GM23248 (cell line): ENCODE measurements at regions not wholly inside any gene's neighbourhood (a gene's known extent, or its start where the extent isn't known, plus 50 kb on each side); places are given as distances from the start of the nearest gene placed in this dataset.

Source experiments
- DNase-seq: peaks from one replicate; pipeline ENCODE4 v3.0.0-alpha.2; 2015
- H2AFZ ChIP-seq: fragments of 200-600 bp; sonication (generic); 2 replicates; pipeline ENCODE4 v1.6.1; 2016; ENCODE audit warnings: antibody characterized with exemption
- H3F3A ChIP-seq: fragments of 200-600 bp; sonication (generic); 2 replicates; pipeline ENCODE4 v1.6.1; 2016; ENCODE audit warnings: mild to moderate bottlenecking, antibody characterized with exemption, mixed run types; ENCODE audit not compliant: insufficient read depth
- H3K27ac ChIP-seq: fragments of 200-600 bp; sonication (generic); 2 replicates; pipeline ENCODE4 v1.5.1; 2016; ENCODE audit warnings: mild to moderate bottlenecking
- H3K27me3 ChIP-seq: fragments of 200-600 bp; sonication (generic); replicated peaks from 2 replicates; pipeline ENCODE4 v1.6.1; 2016; ENCODE audit warnings: mild to moderate bottlenecking; ENCODE audit not compliant: insufficient read depth
- H3K36me3 ChIP-seq: fragments of 200-600 bp; sonication (generic); 2 replicates; pipeline ENCODE4 v1.6.1; 2016; ENCODE audit warnings: low read depth, mild to moderate bottlenecking
- H3K4me1 ChIP-seq: fragments of 200-600 bp; sonication (generic); 2 replicates; pipeline ENCODE4 v1.6.1; 2016; ENCODE audit warnings: mild to moderate bottlenecking; ENCODE audit not compliant: insufficient read depth
- H3K4me2 ChIP-seq: fragments of 200-600 bp; sonication (generic); one replicate; pipeline ENCODE4 v1.6.1; 2016; ENCODE audit warnings: mild to moderate bottlenecking; ENCODE audit not compliant: unreplicated experiment
- H3K4me3 ChIP-seq: fragments of 200-600 bp; sonication (generic); 2 replicates; pipeline ENCODE4 v1.5.1; 2016; ENCODE audit warnings: mild to moderate bottlenecking
- H3K79me2 ChIP-seq: fragments of 200-600 bp; sonication (generic); 2 replicates; pipeline ENCODE4 v1.6.1; 2016; ENCODE audit warnings: mild to moderate bottlenecking; ENCODE audit not compliant: insufficient read depth
- H3K9ac ChIP-seq: fragments of 200-600 bp; sonication (generic); 2 replicates; pipeline ENCODE4 v1.6.1; 2016; ENCODE audit warnings: mild to moderate bottlenecking
- H3K9me2 ChIP-seq: fragments of 200-600 bp; sonication (generic); 2 replicates; pipeline ENCODE4 v1.6.1; 2016; ENCODE audit warnings: mixed run types, mild to moderate bottlenecking, moderate library complexity; ENCODE audit not compliant: insufficient read depth
- H3K9me3 ChIP-seq: fragments of 200-600 bp; sonication (generic); one replicate; pipeline ENCODE4 v1.6.1; 2017; ENCODE audit warnings: low read depth
- H4K20me1 ChIP-seq: fragments of 200-600 bp; sonication (generic); 2 replicates; pipeline ENCODE4 v1.6.0; 2016; ENCODE audit not compliant: insufficient read depth
- EZH2 ChIP-seq: fragments of 200-600 bp; sonication (generic); IDR thresholded peaks from 2 replicates; pipeline ENCODE4 v1.6.1; 2018; ENCODE audit warnings: antibody characterized with exemption, mild to moderate bottlenecking; ENCODE audit not compliant: insufficient read depth, poor library complexity, severe bottlenecking
- EZH2phosphoT487 ChIP-seq: fragments of 200-600 bp; sonication (generic); IDR thresholded peaks from 2 replicates; pipeline ENCODE4 v1.6.1; 2018; ENCODE audit warnings: antibody characterized with exemption, moderate library complexity, mild to moderate bottlenecking, low read depth; ENCODE audit not compliant: insufficient read depth
- WGBS, 2 experiments: methylation state at CpG; one replicate each; pipeline ENCODE4 v1.1.6; 2015 to 2017; ENCODE audit warnings: low lambda C conversion rate in 2 of 2, low coverage in 1 of 2; ENCODE audit errors: missing lambda C conversion rate in 2 of 2; 5-methylcytosine and 5-hydroxymethylcytosine counted together
- in situ Hi-C: fragments of 300-500 bp; cut with MboI; formaldehyde crosslinking; loops from 2 replicates; pipeline ENCODE4 v1.15.0; 2020

DNA sequence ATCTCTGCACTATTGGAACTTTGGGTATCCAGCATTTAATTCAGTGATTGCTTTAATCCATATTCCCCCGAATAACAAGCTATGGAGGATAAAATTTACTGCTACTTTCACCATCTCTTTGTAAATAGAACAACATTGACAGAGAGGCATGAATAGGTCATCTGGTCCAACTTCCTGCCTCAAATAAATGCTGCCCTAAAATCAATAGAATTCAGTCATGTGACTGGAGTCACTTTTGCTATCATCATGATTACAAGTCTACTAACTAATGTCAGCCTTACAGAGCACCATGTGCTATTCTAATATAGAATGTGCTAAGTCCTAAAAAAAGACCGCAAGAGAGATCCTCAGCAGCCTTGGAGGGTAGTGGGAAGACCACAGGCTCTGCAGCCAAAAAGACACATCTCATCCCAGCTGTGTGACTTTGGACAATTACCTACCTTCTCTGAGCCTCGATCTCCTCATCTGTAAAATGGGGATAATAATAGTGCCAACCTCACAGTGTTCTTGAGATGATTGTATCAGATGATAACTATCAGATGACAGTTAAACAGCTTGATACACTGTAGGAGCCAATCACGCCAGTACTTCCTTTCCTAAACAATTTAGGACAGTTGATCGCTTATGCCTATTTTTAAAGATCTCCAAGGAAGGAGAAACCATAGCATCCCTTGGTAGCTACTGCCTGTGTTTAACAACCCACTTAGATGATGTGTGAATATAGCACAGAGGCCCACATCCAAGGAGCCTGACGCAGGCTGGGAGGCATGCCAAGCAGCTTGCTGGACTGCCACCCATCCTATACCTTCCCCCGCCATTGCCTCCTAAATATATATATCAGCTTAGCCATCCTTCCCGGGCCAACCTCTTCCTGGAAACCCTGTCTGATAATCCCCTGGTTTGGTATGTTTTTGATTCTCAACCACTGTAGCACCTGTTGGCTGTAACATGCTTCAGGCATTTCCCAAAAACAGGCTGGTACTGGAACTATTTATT lies 77.3 kb upstream of the PHF21A start:
- Histone ChIP-seq H3K4me1 (no peaks in the 10 kb centered on the region), H3K9ac (no peak overlapping the region), H3K36me3 (no peaks in the 10 kb centered on the region), H3K4me3 (no peak overlapping the region), H3K79me2 (no peaks in the 10 kb centered on the region), H3K27me3 (peaks cover 28% of the 10 kb centered on the region; the same call in 1 of the 2 replicates), H3K9me2 (no peaks in the 10 kb centered on the region), H3F3A (no peaks in the 10 kb centered on the region), H2AFZ (no peak overlapping the region), H3K4me2 (no peak overlapping the region), H3K9me3 (no peaks in the 10 kb centered on the region), H4K20me1 (no peaks in the 10 kb centered on the region), H3K27ac (no peak overlapping the region)
- no peak for DNase-seq
- in situ Hi-C loops: no loop called here
- no peak for TF ChIP-seq EZH2
- TF ChIP-seq EZH2phosphoT487: no peak
- WGBS, 2 experiments: 47 to 53% methylated on average over 8 of the region's 8 CpGs

DNA sequence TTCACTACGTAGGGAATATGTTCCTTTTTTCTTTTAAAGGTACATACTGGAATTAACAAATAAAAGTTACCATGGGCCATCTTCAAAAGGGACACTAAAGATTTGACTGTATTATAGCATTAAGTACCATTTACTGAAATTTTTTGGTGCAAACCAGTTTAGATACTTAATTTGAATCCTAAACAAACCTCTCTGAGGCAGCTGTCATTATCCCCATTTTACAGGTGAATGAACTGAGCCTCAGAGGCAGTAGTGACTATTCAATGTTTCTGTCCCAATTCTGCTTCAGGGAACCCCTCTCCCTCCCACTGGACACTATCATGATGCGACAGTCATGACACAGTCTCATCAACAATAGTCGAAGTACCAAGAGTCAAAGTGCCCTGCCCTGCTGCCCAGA lies 76.2 kb upstream of the PHF21A start:
- Histone ChIP-seq H3K4me2 (no peak overlapping the region), H3K4me1 (no peaks in the 10 kb centered on the region), H3K9me2 (no peaks in the 10 kb centered on the region), H3K27ac (no peak overlapping the region), H3K9me3 (no peaks in the 10 kb centered on the region), H3F3A (no peaks in the 10 kb centered on the region), H3K27me3 (peaks cover 28% of the 10 kb centered on the region; the same call in 1 of the 2 replicates), H4K20me1 (no peaks in the 10 kb centered on the region), H3K36me3 (no peaks in the 10 kb centered on the region), H3K4me3 (no peak overlapping the region), H3K9ac (no peak overlapping the region), H2AFZ (no peak overlapping the region), H3K79me2 (no peaks in the 10 kb centered on the region)
- no peak for DNase-seq
- no peak for TF ChIP-seq EZH2
- no peak for TF ChIP-seq EZH2phosphoT487
- 73 to 77% methylated on average over 3 of the region's 3 CpGs for WGBS, 2 experiments
- in situ Hi-C loops: no loop called here

GRCh38 chr11:46188017-46188416 lies 66.8 kb upstream of the PHF21A start:
- DNase-seq: no peak
- Histone ChIP-seq H3K9ac (no peak overlapping the region), H4K20me1 (no peaks in the 10 kb centered on the region), H3K36me3 (no peaks in the 10 kb centered on the region), H3K9me3 (no peaks in the 10 kb centered on the region), H3K79me2 (no peaks in the 10 kb centered on the region), H3K4me1 (no peaks in the 10 kb centered on the region), H3K4me2 (no peak overlapping the region), H3K4me3 (no peak overlapping the region), H3K27me3 (peaks cover 23% of the 10 kb centered on the region), H3K9me2 (no peaks in the 10 kb centered on the region), H3F3A (no peaks in the 10 kb centered on the region), H2AFZ (no peak overlapping the region), H3K27ac (no peak overlapping the region)
- no peak for TF ChIP-seq EZH2
- TF ChIP-seq EZH2phosphoT487: no peak
- in situ Hi-C loops: no loop called here

DNA sequence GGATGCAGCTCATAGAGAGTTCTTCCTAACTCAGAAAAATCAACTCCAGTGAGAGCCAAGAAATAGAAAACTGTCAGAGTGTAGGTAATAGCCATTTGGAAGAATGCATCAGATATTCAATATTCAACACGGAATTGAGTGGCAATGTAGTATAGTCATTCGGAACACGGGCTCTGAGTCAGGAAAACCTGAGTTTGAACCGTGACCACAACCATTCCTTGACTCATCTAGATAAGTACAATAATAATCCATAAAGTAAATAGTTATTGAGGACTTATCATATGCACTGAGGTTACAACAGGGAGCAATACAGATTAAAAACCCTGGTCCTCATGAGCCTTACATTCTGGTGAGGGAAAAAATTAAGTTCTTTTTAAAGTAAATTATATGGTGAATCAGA lies 62.6 kb upstream of the PHF21A start:
- Histone ChIP-seq H3K27ac (no peak overlapping the region), H2AFZ (no peak overlapping the region), H3K4me2 (no peak overlapping the region), H3K27me3 (peaks cover 13% of the 10 kb centered on the region), H4K20me1 (no peaks in the 10 kb centered on the region), H3K9me3 (no peaks in the 10 kb centered on the region), H3F3A (no peaks in the 10 kb centered on the region), H3K36me3 (no peaks in the 10 kb centered on the region), H3K4me1 (no peaks in the 10 kb centered on the region), H3K9me2 (no peaks in the 10 kb centered on the region), H3K79me2 (no peaks in the 10 kb centered on the region), H3K9ac (no peak overlapping the region), H3K4me3 (no peak overlapping the region)
- peak; percentile 54 for DNase-seq
- TF ChIP-seq EZH2phosphoT487 (no peak), EZH2 (no peak)
- WGBS, 2 experiments: 46 to 51% methylated on average over 4 of the region's 4 CpGs
- in situ Hi-C loops: no loop called here
